LNCAP (cell line): ENCODE measurements at regions not wholly inside any gene's neighbourhood (a gene's known extent, or its start where the extent isn't known, plus 50 kb on each side); places are given as distances from the start of the nearest gene placed in this dataset.

Source experiments
- TF ChIP-seq, protein P1 (sequence below): fragments of 450-650 bp; IDR thresholded peaks from 2 replicates; pipeline ENCODE4 v1.5.1; 2017; ENCODE audit warnings: mild to moderate bottlenecking

DNA sequence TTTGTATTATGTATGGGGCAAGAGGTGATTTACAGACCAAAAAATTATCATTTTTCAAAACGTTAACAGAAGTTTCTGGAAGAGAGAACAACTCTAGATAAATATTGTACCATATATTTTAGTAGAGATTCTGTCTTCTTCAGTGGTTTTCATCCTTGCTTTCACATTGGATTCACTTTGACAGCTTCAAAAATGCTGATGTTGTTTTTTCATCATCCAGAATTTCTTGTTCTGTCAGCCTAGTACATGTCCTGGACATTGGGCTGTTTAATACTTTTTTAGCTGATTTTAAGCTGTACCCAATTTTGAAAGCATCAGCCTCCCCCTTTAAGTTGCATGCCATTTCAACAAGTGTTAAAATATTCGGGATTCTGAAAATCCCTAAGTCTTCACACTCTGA, 711.3 kb upstream of the LRATD1 start:
- TF ChIP-seq, protein P1, sequence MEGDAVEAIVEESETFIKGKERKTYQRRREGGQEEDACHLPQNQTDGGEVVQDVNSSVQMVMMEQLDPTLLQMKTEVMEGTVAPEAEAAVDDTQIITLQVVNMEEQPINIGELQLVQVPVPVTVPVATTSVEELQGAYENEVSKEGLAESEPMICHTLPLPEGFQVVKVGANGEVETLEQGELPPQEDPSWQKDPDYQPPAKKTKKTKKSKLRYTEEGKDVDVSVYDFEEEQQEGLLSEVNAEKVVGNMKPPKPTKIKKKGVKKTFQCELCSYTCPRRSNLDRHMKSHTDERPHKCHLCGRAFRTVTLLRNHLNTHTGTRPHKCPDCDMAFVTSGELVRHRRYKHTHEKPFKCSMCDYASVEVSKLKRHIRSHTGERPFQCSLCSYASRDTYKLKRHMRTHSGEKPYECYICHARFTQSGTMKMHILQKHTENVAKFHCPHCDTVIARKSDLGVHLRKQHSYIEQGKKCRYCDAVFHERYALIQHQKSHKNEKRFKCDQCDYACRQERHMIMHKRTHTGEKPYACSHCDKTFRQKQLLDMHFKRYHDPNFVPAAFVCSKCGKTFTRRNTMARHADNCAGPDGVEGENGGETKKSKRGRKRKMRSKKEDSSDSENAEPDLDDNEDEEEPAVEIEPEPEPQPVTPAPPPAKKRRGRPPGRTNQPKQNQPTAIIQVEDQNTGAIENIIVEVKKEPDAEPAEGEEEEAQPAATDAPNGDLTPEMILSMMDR = no peak

DNA sequence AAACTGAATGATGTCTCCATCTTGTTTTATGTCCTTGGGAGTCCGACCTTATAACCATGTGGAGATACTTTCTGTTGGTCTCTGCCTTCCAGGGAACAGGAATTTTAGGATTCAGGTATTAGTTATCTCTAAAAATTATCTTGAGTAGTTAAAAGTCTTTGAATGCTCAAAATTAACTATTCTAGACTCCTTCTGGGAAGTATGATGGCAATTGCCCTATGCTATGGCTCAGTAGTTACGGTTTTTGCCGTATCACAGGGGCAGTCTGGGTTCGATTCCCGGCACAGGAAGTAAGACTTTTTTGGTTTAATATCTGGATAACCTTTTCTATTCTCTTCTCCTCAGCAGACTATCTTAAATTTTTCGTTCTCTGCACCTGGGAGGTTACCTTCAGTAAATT, 708.7 kb upstream of the LRATD1 start:
- TF ChIP-seq, protein P1 = no peak

DNA sequence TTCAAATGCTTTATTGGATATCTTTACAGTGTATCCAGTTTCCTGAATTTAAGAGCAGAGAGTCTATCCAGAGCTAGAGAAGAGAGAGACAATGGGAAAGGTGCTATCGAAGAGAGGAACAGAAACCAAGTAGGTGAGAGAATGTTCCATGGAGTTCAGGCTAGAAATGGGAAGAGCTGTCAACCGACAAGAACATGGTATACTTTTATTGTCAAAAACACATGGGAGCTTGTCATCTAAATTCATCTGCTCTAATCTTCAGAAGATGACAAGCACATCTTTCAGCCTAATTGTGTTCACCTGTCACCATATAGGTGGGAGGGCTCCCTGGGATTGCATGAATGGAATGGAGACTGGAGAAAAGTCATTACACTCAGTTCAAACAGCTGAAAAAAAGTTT, 690.4 kb upstream of the LRATD1 start:
- TF ChIP-seq, protein P1 = no peak

DNA sequence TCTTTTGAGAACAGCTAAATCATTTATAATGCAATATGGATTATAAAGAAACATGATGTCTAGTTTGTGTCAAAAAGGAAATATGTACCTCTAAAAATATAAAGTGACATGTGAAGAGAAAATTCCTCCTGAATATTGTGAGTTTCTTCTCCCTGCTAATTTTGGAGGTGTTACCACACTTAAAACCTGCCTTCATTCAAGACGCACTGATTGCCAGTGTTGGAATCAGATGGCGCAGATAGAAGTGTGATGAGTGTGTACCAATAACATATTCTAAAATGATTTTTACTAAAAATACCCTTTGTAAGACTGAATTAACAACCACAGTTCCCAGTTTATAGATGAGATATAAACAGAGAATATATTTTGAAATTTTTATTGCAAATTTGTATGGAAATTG, 681.8 kb upstream of the LRATD1 start:
- TF ChIP-seq, protein P1 = no peak

DNA sequence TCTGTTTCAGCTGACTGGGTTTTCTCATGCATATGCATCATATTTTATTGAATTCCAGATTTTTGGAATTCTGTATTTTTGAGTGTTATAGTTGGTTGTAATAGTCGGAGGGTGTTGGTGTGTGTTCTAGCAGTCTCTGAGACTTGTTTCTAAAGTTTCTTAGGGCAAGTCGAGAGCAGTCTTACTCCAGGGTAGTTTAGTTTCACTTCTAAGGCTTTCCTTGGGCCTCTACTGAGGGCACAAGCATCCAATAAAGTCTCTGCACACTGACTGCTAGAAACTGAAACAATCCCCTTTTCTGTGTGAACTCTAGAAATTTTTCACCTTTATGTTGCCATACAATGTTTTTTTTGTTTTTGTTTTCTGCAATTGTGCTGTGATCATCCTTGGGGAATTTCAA, 663.7 kb upstream of the LRATD1 start:
- TF ChIP-seq, protein P1 = no peak

DNA sequence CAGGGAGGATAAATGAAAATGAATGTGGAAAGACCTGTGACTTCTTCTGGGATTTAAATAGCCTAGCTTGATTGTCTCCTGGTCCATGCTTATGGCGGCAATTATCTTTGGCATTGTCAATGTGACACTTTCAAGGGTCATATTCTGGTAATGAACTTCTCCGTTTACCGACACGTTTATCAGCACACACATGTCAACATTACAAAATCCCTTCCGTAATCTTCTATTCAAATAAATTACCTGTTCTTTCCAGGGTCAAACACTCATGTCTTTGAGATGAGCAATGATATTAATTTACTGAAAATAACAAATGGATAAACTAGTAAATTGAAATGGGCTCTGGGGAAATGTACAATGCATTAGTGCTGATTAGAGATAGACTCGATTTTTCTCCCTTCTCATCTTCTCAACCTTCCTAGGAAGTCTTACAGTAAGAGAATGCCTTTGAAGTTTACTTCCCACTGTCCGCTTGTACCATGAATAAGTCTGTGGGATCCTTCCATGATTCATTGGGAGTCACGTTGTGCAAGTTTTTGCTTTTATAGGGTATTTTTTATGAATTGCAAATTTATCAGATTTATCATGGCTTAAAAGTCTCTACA, 646.3 kb upstream of the LRATD1 start:
- TF ChIP-seq, protein P1 = no peak

DNA sequence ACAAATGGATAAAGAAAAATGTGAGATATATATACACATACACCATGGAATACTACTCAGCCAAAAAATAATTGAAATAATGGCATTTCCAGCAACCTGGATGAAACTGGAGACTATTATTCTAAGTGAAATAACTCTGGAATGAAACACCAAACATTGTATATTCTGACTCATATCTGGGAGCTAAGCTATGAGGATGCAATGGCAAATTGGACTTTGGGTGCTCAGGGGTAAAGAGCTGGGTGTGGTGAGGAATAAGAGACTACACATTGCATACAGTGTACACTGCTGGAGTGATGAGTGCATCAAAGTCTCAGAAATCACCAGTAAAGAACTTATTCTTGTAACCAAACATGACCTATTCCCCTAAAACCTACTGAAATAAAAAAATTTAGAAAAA, 636.0 kb upstream of the LRATD1 start:
- TF ChIP-seq, protein P1 = no peak

DNA sequence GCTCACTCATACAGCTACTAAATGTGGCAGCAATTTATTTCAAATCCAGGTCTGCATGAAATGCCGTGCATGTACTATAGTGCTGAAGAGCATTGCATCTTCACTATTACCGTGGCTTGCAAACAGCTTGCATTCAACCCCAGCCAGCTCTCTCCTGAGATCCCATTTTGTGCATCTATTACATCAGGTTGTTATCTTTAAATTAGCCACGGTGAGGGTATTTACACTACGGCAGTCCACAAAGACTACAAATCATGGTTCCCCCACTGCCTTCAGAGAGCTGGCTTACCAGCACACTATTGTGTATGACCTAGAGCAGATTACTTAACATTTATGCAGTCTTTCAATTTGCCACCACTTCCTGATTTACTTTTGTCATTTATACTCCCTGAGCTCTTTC, 621.3 kb upstream of the LRATD1 start:
- TF ChIP-seq, protein P1 = no peak
